Activated CD8-positive, alpha-beta memory T cell treated with anti-CD3 and anti-CD28 coated beads for 48 hours (primary cell): ENCODE measurements at regions not wholly inside any gene's neighbourhood (a gene's known extent, or its start where the extent isn't known, plus 50 kb on each side); places are given as distances from the start of the nearest gene placed in this dataset.

Experiments
- DNase-seq, 3 experiments: peaks; one replicate each; pipeline ENCODE4 v3.0.0-alpha.2; 2020; ENCODE audit warnings: low read depth in 2 of 3, low spot score in 2 of 3

DNA sequence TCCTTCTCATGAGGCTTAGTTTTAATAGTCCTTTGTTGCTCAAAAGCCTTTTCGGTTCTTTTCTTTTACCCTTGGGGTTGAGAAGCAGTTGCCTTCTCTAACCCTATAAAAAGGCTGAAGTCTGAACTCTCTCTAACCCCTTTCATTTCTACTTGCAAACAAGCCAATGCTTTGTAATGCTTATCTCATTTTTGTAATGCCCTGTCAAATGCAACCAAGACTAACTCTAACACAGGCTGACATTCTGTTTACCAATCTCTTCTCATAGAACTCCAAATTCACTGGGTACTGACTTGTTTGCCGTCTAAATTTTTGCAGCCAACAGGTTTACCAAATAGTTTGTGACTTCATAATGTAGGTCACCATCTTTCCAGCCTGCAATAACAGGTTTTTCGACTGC is 233.9 kb upstream of the SNX7 start:
- no peak for DNase-seq

- no peak for DNase-seq
Measured at GRCh38 chr1:98426092-98426491, 235.4 kb upstream of the SNX7 start.

- DNase-seq = no peak
Measured at GRCh38 chr1:98422816-98423215, 238.7 kb upstream of the SNX7 start.

- DNase-seq = no peak
Measured at GRCh38 chr1:98421085-98421435, 240.5 kb upstream of the SNX7 start.

DNA sequence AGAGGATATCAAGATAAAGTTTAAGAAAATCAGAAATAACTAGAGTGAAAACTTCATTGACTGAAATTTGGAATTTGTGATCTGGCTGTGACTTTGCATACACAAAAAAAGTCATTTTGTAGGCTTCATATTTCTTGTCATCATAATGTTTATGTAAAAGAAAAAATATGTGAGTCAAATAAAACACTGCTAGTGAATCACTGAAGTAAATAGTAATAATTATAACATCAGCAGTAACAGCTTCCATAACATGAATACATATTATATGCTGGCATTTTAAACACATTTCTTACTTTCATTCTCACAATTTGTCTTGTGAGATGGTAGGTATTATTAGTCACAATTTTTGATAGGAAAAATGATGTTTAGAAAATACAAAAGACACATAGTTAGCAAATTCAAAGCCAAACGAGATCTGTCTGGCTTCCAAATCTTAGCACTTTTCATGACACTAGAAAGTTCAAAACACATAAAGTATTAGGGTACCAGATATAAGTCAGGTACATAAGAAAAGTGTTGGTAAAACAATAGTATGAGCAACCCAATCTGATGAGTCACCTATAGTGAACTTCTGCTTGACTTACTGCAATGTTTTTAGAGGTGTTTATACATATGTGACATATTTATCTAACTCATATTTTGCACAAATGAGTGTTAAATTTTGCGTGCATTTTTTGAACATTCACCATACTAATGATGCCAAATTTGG is 241.0 kb upstream of the SNX7 start:
- DNase-seq = no peak

DNA sequence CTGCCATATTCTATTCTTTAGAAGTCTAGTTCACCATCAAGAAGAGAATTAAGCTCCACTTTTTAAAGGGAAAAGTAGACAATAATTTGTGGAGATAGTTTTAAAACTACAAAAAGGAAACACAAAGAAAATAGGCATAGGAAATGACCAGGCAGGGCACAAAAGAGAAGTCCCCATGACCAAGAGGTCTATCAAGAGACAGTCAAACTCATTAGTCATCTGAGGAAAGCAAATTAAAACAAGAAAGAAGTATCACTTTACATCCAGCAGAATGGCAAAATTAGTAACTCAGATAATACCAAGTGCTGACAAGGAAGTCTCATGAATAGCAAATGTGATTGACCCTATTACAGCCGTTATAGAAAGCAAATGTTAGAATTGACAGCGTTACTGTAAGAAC is 243.7 kb upstream of the SNX7 start:
- DNase-seq = no peak

GRCh38 chr1:98410082-98410481 is 251.4 kb upstream of the SNX7 start:
- DNase-seq = no peak

DNA sequence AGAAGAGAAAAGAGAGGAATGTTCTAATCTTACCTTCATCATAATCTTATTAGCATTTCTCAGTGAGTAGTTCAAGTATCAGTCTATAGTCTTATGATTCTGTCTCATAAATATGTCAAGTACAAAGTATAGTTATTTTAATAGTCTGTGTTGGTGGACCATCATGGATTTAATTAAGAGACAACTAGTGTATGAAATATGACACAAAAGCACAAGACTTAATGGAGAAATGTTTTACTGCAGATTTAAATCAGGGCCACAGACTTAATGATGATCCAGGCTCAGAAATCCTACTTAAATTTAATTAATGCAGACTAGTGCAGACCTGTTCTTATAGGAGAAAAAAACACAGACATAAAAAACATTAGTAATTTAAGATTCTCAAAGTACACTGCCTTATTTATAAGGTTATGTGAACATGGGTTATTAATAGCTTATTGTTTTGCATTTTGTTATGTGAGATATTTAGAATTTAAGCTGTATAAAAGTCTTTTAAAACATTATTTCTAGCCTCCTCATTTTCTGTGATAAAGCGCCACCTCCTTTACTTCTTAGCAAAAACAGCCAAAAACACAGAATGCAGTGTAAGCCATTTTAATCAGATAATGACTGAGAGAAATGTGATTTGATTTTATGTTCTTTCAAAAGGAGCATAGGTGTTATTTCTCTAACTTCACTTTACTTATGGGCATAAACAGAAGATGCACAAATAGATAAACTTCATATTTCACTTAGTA is 255.0 kb upstream of the SNX7 start:
- DNase-seq = no peak

- no peak for DNase-seq
Measured at GRCh38 chr1:98405581-98406074, 255.9 kb upstream of the SNX7 start.

DNA sequence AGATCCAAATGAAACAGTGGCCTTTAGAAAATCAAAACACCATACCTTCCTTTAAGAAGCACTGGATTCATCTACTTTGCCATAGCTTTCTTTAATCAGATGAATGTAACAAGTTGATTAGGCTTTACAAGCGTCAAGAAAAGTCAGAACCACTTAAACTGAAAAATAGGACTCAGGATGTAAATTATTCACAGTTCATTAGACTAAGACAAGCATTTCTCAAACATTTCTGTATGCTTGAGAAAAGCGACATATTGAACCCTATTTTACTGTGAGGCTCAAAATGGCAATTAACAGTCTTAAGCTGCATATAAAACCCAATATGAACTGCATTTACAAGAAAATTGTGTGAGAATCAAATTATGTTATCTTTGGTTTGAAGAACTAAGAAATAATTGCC is 256.7 kb upstream of the SNX7 start:
- no peak for DNase-seq

GRCh38 chr1:98403963-98404480 is 257.5 kb upstream of the SNX7 start:
- DNase-seq = no peak

- no peak for DNase-seq
Measured at GRCh38 chr1:98402860-98403259, 258.7 kb upstream of the SNX7 start.

GRCh38 chr1:98400446-98400845 is 261.1 kb upstream of the SNX7 start:
- DNase-seq = no peak

DNA sequence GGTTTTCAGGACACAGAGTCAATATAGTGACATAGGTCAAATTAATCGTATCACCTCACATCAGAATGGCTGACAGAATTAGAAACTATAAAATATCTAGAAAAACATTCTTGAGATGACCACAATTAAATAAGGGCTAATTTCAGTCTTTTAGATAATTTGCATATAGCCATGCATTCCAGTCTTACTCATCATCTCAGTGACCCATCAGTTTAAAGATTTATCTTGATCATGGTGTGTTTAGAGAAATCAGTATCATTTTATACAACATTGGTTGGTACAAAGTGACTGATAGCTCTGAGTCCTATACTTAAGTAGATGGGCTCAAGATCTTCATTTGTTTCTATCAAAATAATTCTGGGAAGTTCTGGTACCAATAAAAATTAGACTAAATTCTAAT is 262.3 kb upstream of the SNX7 start:
- DNase-seq = no peak

DNA sequence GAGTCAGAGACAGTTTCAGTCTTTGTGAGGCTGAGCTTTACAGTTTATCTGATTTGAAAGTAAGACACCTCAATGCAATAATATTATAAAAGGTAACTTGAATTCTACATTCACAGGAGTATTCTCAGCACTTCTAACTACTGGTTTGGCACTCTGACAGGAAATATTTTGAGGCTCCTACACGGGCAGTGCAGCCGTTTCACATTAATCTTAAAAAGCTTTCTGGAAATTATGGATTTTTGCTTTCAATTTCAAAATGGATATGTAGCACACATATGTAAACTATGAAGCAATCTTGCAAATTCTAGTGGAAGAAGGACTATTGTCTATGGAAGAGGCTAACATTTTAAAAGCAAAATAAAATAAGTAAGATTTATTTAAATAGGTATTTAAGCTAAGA is 262.9 kb upstream of the SNX7 start:
- DNase-seq = no peak

DNA sequence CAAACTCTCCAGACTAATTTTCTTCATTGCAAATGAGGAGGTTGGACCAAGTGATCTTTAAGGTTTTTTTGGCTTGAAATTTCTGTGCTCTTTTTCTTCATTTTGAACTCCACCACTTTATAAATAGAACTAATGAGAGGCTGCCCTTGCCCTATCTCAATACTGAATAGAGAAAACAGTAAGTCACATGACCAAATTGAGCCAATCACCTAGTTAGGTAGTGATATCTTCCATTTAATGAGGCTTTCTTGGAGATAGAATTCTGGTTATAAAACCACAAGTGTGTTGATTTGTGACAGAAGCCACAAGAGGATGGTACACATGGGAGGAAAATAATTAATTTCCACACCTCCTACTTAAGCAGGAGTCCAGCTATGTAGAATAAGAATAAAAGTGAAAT is 263.4 kb upstream of the SNX7 start:
- DNase-seq = no peak

DNA sequence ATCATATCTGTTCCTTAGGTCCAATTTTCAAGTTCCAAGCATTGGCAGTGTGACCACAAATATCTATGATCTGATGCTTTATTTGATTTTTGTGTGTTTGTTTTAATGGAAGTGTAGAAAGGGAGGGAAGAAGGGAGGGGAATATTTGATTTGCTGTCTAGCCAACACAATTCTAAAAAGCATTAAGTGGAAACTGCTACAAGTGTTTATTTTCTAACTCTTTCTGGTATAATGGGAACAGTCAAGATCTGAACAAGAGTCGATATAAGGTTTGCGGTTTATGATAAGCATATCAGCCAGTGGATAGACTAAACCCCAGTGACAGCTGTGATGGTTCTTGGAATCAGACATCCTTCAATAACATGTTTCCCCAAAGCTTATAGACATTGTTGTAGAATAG is 267.8 kb upstream of the SNX7 start:
- DNase-seq = no peak

DNA sequence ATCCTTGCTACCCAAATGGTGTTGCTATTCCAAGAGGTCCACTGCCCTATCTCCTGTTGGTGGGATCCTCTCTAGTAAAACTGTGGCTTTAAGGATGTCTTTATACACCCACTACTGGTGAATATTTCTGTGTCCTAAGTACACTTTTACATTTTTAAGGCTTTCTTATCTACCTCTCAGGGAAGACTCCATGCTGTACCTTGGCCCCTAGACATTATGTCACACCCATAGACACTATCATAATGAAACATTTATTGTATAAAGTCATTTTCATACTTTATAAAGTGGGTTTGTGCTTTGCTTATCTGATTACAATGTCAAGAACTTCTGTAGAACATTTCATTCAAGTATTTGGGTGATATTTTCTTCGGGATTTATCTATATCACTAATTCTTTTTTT is 270.3 kb upstream of the SNX7 start:
- no peak for DNase-seq

DNA sequence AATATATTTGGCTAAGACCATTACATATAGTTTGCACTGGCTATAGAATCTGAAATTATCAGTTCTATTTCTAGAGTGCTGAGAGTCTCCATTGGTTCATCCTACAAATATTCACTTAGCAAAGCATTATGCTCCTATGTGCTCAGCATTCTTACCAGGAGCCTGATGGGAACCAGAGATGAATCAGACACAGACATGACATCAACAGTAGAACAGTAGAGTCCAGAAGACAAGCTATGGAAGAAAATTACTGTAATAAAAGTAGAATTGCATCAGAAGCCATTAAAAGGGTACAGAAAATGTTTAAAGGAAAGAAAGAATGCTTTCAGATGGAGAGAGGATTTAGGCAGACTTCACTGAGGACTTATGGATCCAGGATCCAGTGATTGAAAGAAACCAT is 271.7 kb upstream of the SNX7 start:
- no peak for DNase-seq

DNA sequence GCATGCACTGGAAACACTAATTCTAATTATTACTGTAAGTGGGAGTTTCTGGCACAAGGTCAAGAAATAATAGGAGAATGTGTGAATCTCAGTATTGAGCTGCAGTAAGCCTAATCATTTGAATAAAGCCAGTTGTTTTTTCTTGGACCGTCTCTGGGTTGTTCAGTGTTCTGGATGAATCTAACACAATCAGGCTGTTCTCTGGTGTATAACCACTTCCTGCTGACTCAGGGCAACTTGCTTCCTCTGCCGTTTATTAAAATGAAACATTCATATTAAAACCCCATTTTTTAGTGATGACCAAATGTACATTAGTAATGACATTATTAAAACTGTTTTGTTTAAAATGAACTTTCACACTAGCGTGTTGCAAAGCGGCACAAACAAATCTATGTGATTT is 273.1 kb upstream of the SNX7 start:
- DNase-seq = no peak

GRCh38 chr1:98387701-98388100 is 273.8 kb upstream of the SNX7 start:
- no peak for DNase-seq

DNA sequence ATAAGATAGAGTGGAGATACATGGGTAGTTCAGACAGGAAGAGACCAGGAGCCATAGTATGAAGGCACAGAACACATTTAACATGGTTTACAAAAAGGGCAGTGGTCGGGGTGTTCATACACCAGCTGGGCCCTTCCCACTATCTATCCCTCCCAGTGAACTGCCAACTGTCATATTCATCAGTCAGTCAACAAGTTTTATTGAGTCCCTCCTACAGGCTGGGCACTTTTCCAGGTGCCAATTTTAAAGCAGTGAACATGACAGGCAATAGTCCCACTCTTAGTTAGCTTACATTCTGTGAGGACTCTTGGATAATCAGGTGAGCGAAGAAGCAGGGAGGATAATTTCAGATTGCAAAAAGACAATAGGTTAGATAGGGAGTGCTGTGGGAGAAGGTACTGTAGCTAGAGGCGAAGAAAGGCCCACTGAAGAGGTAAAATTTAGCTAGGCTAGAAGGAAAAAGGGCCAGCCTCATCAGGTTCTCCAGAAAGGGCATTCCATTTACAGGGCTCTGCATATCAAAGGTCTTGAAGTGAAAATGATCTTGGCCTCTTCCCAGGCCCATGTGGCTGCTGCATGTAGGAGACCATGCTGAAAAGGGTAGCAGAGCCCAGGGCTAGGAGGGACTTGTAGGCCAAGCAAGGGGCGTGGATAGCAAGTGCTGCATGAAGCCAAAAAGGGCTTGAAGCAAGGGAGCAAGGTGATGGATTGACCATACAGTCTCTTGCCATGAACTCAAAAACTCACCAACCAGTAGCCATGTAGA is 274.7 kb upstream of the SNX7 start:
- no peak for DNase-seq
